GM18868 (cell line): ENCODE measurements at regions not wholly inside any gene's neighbourhood (a gene's known extent, or its start where the extent isn't known, plus 50 kb on each side); places are given as distances from the start of the nearest gene placed in this dataset.
A peak's percentile ranks its signal among the peaks of the same experiment; 100 is the strongest.

Experiments
- ATAC-seq: cut with Tn5 transposase; IDR thresholded peaks from one replicate; pipeline ENCODE4 v1.9.1; 2021; ENCODE audit warnings: mild to moderate bottlenecking, moderate library complexity; ENCODE audit not compliant: unreplicated experiment

- no peak for ATAC-seq
These were observed 186.5 kb upstream of the WWC1 start for GRCh38 chr5:168104811-168105481.

- no peak for ATAC-seq
These were observed 185.3 kb upstream of the WWC1 start for GRCh38 chr5:168106008-168106761.

GRCh38 chr5:168109441-168109840 is 182.0 kb upstream of the WWC1 start:
- ATAC-seq: no peak

GRCh38 chr5:168110384-168110783 is 181.1 kb upstream of the WWC1 start:
- no peak for ATAC-seq

- ATAC-seq: no peak
These were observed 180.3 kb upstream of the WWC1 start for GRCh38 chr5:168110870-168111832.

- peak; percentile 89 for ATAC-seq
These were observed 176.9 kb upstream of the WWC1 start for GRCh38 chr5:168114444-168115017.

GRCh38 chr5:168117469-168117868 is 174.0 kb upstream of the WWC1 start:
- ATAC-seq: no peak

GRCh38 chr5:168118042-168118668 is 173.3 kb upstream of the WWC1 start:
- ATAC-seq: no peak

- ATAC-seq: no peak
These were observed 170.9 kb upstream of the WWC1 start for GRCh38 chr5:168120401-168121137.

GRCh38 chr5:168121138-168121494 is 170.3 kb upstream of the WWC1 start:
- no peak for ATAC-seq

- peak; percentile 95 for ATAC-seq
These were observed 167.6 kb upstream of the WWC1 start for GRCh38 chr5:168123631-168124528.

GRCh38 chr5:168125445-168126199 is 165.8 kb upstream of the WWC1 start:
- ATAC-seq: no peak

- no peak for ATAC-seq
These were observed 164.8 kb upstream of the WWC1 start for GRCh38 chr5:168126606-168127005.

- ATAC-seq: no peak
These were observed 163.3 kb upstream of the WWC1 start for GRCh38 chr5:168128111-168128510.

- no peak for ATAC-seq
These were observed 162.9 kb upstream of the WWC1 start for GRCh38 chr5:168128557-168128956.

GRCh38 chr5:168131519-168131918 is 159.9 kb upstream of the WWC1 start:
- ATAC-seq: no peak

- no peak for ATAC-seq
These were observed 159.2 kb upstream of the WWC1 start for GRCh38 chr5:168132241-168132641.

- peak; percentile 96 for ATAC-seq
These were observed 155.5 kb upstream of the WWC1 start for GRCh38 chr5:168135897-168136296.
